ENCODE measurements at regions not wholly inside any gene's neighbourhood (a gene's known extent, or its start where the extent isn't known, plus 50 kb on each side); places are given as distances from the start of the nearest gene placed in this dataset.

- intact Hi-C loops (cut with micrococcal nuclease) = no loop called here
- peaks cover 12% of the 10 kb centered on the region for H3K27me3 Mint-ChIP-seq (ENCODE audit: low read depth)
Measured at GRCh38 chr5:77925503-77925902, 149.4 kb upstream of the TBCA start.

GRCh38 chr5:77924081-77924480, 147.9 kb upstream of the TBCA start:
- Mint-ChIP-seq H3K4me1 (ENCODE audit: low read depth) (no peaks in the 10 kb centered on the region), H3K36me3 (ENCODE audit: low read depth) (no peaks in the 10 kb centered on the region), H3K4me3 (ENCODE audit: low read depth) (no peak overlapping the region), H3K27ac (no peak overlapping the region), H3K27me3 (ENCODE audit: low read depth) (peaks cover 6% of the 10 kb centered on the region), H3K9me3 (peaks cover 5% of the 10 kb centered on the region)
- DNase-seq (ENCODE audit: low spot score) = no peak
- intact Hi-C loops (cut with micrococcal nuclease) = no loop called here

More at GRCh38 chr5:77925503-77925902, 149.4 kb upstream of the TBCA start:
- Mint-ChIP-seq H3K9me3 (peaks cover 5% of the 10 kb centered on the region), H3K36me3 (ENCODE audit: low read depth) (no peaks in the 10 kb centered on the region), H3K4me1 (ENCODE audit: low read depth) (no peaks in the 10 kb centered on the region), H3K27ac (no peak overlapping the region), H3K4me3 (ENCODE audit: low read depth) (no peak overlapping the region)
- DNase-seq (ENCODE audit: low spot score) = no peak

DNA sequence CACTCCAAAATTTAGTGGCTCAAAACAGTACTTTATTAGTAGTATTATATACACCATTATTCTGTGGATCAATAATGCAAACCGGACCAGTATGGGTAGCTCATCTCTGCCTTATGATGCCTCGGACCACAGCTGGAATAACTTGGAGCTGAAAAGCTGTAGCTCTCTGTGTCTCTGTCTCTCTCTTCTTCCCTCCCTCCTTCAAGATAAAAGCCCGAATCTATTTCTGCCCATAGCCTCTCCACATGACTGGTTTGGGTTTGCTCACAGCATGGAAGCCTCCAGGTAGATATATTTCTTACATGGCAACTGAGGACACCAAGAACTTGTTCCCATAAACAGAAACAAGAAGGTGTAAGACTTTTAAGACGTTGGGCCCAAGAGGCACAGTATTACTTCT, 147.5 kb upstream of the TBCA start:
- no peaks in the 10 kb centered on the region for H3K4me1 Mint-ChIP-seq (ENCODE audit: low read depth)
- intact Hi-C loops (cut with micrococcal nuclease) = no loop called here
- no peaks in the 10 kb centered on the region for H3K36me3 Mint-ChIP-seq (ENCODE audit: low read depth)
- no peak overlapping the region for H3K27ac Mint-ChIP-seq
- DNase-seq (ENCODE audit: low spot score) = no peak
- H3K27me3 Mint-ChIP-seq (ENCODE audit: low read depth) = peaks cover 5% of the 10 kb centered on the region
- no peak overlapping the region for H3K4me3 Mint-ChIP-seq (ENCODE audit: low read depth)
- H3K9me3 Mint-ChIP-seq = peaks cover 5% of the 10 kb centered on the region

GRCh38 chr5:77921094-77921768, 145.1 kb upstream of the TBCA start:
- no peak overlapping the region for H3K27ac Mint-ChIP-seq
- intact Hi-C loops (cut with micrococcal nuclease) = no loop called here

DNA sequence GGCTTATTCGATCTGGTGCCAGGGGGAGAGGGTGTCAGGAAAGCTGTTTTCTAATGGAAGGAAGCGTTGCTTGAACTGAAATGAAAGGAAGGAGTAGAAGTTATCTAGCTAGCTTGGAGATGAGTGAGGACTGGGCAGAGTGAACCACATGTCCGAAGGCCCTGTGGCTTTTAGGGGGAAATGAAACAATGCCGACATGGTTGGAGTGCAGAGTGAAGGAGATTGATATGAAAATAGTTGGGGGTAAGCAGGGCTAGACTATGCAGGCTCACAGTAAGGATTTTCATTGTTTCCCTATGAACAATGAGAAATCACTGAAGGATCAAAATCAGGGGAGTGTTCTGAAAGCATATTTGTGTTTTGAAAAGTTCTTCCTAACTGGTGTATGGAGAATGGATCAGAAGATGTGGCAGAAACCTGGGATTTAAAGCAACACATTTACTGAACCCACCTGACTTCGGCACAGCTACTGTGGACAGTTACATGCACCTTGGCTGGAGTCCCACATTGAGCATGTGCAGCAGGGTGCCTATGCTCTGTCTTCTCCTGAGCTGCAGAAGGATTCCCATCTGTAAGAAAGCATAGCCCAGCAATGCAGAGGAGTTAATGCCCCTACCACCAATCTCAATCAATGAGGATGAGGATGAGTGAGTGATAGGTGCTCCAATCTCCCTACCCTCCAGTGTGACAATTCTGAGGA, 144.4 kb upstream of the TBCA start:
- H3K27ac Mint-ChIP-seq = no peak overlapping the region
- no peaks in the 10 kb centered on the region for H3K36me3 Mint-ChIP-seq (ENCODE audit: low read depth)
- H3K4me3 Mint-ChIP-seq (ENCODE audit: low read depth) = no peak overlapping the region
- peaks cover 5% of the 10 kb centered on the region for H3K27me3 Mint-ChIP-seq (ENCODE audit: low read depth)
- no peaks in the 10 kb centered on the region for H3K9me3 Mint-ChIP-seq
- DNase-seq (ENCODE audit: low spot score) = no peak
- no peaks in the 10 kb centered on the region for H3K4me1 Mint-ChIP-seq (ENCODE audit: low read depth)
- intact Hi-C loops (cut with micrococcal nuclease) = no loop called here

More at GRCh38 chr5:77921094-77921768, 145.1 kb upstream of the TBCA start:
- no peak for DNase-seq (ENCODE audit: low spot score)
- no peak overlapping the region for H3K4me3 Mint-ChIP-seq (ENCODE audit: low read depth)
- H3K36me3 Mint-ChIP-seq (ENCODE audit: low read depth) = no peaks in the 10 kb centered on the region
- no peaks in the 10 kb centered on the region for H3K4me1 Mint-ChIP-seq (ENCODE audit: low read depth)
- H3K27me3 Mint-ChIP-seq (ENCODE audit: low read depth) = peaks cover 5% of the 10 kb centered on the region
- no peaks in the 10 kb centered on the region for H3K9me3 Mint-ChIP-seq

DNA sequence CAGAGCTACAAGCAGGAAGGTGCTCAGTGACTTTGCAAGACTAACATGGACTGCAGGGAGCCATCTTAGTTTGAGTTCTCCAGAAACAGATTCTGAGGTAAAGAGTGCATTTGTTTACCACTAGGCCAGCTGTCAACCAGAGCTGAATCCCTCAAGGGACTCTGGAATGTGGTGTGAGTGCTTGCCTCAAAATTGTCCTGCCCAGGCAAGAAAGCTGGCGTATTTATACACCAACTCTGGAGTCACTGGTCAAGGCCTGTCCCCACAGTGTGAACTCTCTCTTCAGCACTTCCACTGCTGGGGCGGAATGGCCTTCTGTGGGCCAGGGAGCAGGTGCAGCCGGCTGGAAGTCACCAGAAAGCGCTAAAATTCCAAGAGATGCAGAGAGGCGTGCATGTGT, 139.2 kb upstream of the TBCA start:
- no peaks in the 10 kb centered on the region for H3K36me3 Mint-ChIP-seq (ENCODE audit: low read depth)

GRCh38 chr5:77912721-77913120, 136.6 kb upstream of the TBCA start:
- Mint-ChIP-seq H3K27me3 (ENCODE audit: low read depth) (peaks cover 22% of the 10 kb centered on the region), H3K36me3 (ENCODE audit: low read depth) (no peaks in the 10 kb centered on the region), H3K4me1 (ENCODE audit: low read depth) (no peaks in the 10 kb centered on the region), H3K9me3 (no peaks in the 10 kb centered on the region), H3K27ac (no peak overlapping the region), H3K4me3 (ENCODE audit: low read depth) (no peak overlapping the region)
- DNase-seq (ENCODE audit: low spot score) = no peak
- intact Hi-C loops (cut with micrococcal nuclease) = no loop called here

More for the DNA sequence above, 139.2 kb upstream of the TBCA start:
- DNase-seq (ENCODE audit: low spot score) = no peak
- intact Hi-C loops (cut with micrococcal nuclease) = no loop called here
- H3K4me1 Mint-ChIP-seq (ENCODE audit: low read depth) = no peaks in the 10 kb centered on the region
- H3K4me3 Mint-ChIP-seq (ENCODE audit: low read depth) = no peak overlapping the region
- H3K27ac Mint-ChIP-seq = no peak overlapping the region
- peaks cover 18% of the 10 kb centered on the region for H3K27me3 Mint-ChIP-seq (ENCODE audit: low read depth)
- H3K9me3 Mint-ChIP-seq = no peaks in the 10 kb centered on the region

GRCh38 chr5:77910602-77911188, 134.6 kb upstream of the TBCA start:
- Mint-ChIP-seq H3K27me3 (ENCODE audit: low read depth) (peaks cover 22% of the 10 kb centered on the region), H3K36me3 (ENCODE audit: low read depth) (no peaks in the 10 kb centered on the region), H3K4me1 (ENCODE audit: low read depth) (no peaks in the 10 kb centered on the region), H3K27ac (no peak overlapping the region), H3K9me3 (no peaks in the 10 kb centered on the region), H3K4me3 (ENCODE audit: low read depth) (no peak overlapping the region)
- intact Hi-C loops (cut with micrococcal nuclease) = no loop called here
- no peak for DNase-seq (ENCODE audit: low spot score)

DNA sequence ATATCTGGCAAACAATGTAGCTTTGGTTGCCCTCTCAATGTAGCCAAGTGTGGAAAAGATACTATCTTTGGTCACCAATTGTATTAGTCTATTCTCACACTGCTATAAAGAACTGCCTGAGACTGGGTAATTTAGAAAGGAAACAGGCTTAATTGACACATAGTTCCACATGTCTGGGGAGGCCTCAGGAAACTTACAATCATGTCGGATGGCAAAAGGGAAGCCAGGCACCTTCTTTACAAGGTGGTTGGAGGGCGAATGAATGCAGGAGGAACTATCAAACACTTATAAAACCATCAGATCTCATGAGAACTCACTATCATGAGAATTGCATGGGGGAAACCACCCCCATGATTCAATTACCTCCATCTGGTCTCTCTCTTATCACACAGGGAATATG, 133.1 kb upstream of the TBCA start:
- H3K4me1 Mint-ChIP-seq (ENCODE audit: low read depth) = no peaks in the 10 kb centered on the region
- no peak overlapping the region for H3K27ac Mint-ChIP-seq
- H3K9me3 Mint-ChIP-seq = no peaks in the 10 kb centered on the region
- no peak overlapping the region for H3K4me3 Mint-ChIP-seq (ENCODE audit: low read depth)
- intact Hi-C loops (cut with micrococcal nuclease) = no loop called here
- peaks cover 22% of the 10 kb centered on the region for H3K27me3 Mint-ChIP-seq (ENCODE audit: low read depth)
- no peaks in the 10 kb centered on the region for H3K36me3 Mint-ChIP-seq (ENCODE audit: low read depth)
- DNase-seq (ENCODE audit: low spot score) = no peak

GRCh38 chr5:77908787-77909186, 132.6 kb upstream of the TBCA start:
- Mint-ChIP-seq H3K4me3 (ENCODE audit: low read depth) (no peak overlapping the region), H3K27ac (no peak overlapping the region), H3K9me3 (no peaks in the 10 kb centered on the region), H3K4me1 (ENCODE audit: low read depth) (no peaks in the 10 kb centered on the region), H3K36me3 (ENCODE audit: low read depth) (no peaks in the 10 kb centered on the region), H3K27me3 (ENCODE audit: low read depth) (peaks cover 21% of the 10 kb centered on the region)
- no peak for DNase-seq (ENCODE audit: low spot score)
- intact Hi-C loops (cut with micrococcal nuclease) = no loop called here

DNA sequence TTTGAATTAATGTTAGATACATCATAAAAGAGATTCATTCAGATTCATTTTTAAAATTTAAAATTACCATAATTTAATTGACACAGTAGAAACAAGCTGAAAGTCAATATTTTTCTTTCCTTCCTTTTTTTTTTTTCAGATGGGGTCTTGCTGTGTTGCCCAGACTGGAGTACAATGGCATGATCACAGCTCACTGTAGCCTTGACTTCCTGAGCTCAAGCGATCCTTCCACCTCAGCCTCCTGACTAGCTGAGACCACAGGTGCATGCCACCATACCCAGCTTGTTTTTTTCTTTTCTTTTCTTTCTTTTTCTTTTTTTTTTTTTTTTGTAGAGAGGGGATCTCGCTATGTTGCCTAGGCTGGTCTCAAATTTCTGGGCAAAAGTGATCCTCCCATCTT, 131.6 kb upstream of the TBCA start:
- no peak for DNase-seq (ENCODE audit: low spot score)
- intact Hi-C loops (cut with micrococcal nuclease) = no loop called here
- H3K36me3 Mint-ChIP-seq (ENCODE audit: low read depth) = no peaks in the 10 kb centered on the region
- no peaks in the 10 kb centered on the region for H3K9me3 Mint-ChIP-seq
- no peaks in the 10 kb centered on the region for H3K4me1 Mint-ChIP-seq (ENCODE audit: low read depth)
- H3K27ac Mint-ChIP-seq = no peak overlapping the region
- H3K27me3 Mint-ChIP-seq (ENCODE audit: low read depth) = peaks cover 15% of the 10 kb centered on the region
- H3K4me3 Mint-ChIP-seq (ENCODE audit: low read depth) = no peak overlapping the region

- intact Hi-C loops (cut with micrococcal nuclease) = no loop called here
- H3K36me3 Mint-ChIP-seq (ENCODE audit: low read depth) = no peaks in the 10 kb centered on the region
- no peaks in the 10 kb centered on the region for H3K9me3 Mint-ChIP-seq
- H3K27me3 Mint-ChIP-seq (ENCODE audit: low read depth) = peaks cover 11% of the 10 kb centered on the region
- H3K27ac Mint-ChIP-seq = no peak overlapping the region
- no peak overlapping the region for H3K4me3 Mint-ChIP-seq (ENCODE audit: low read depth)
- no peak for DNase-seq (ENCODE audit: low spot score)
- no peaks in the 10 kb centered on the region for H3K4me1 Mint-ChIP-seq (ENCODE audit: low read depth)
Measured at GRCh38 chr5:77906806-77907205, 130.7 kb upstream of the TBCA start.

DNA sequence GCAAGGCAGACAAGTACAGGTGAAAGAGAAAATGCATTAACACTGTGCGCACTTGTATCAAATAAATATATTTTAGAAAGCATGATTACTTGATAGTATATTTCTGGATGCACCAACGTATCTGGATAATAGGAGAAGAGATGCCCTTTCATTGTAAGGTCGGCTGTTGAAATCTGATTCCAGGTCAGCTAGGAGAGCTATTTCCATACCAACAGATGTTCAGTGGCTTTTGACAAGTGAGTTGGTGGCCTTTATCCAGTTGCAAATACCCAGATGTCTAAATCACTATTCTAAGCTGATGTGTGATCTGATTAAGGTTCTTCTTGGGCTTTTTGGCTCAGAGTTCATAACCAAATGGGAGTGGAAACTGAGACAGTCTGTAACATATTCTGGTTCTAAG, 128.2 kb upstream of the TBCA start:
- no peaks in the 10 kb centered on the region for H3K9me3 Mint-ChIP-seq
- no peak for DNase-seq (ENCODE audit: low spot score)
- no peaks in the 10 kb centered on the region for H3K4me1 Mint-ChIP-seq (ENCODE audit: low read depth)
- H3K27me3 Mint-ChIP-seq (ENCODE audit: low read depth) = peaks cover 3% of the 10 kb centered on the region
- H3K27ac Mint-ChIP-seq = no peak overlapping the region
- no peaks in the 10 kb centered on the region for H3K36me3 Mint-ChIP-seq (ENCODE audit: low read depth)
- intact Hi-C loops (cut with micrococcal nuclease) = no loop called here
- H3K4me3 Mint-ChIP-seq (ENCODE audit: low read depth) = no peak overlapping the region
